ENCODE measurements at regions not wholly inside any gene's neighbourhood (a gene's known extent, or its start where the extent isn't known, plus 50 kb on each side); places are given as distances from the start of the nearest gene placed in this dataset.

GRCh38 chr4:37740546-37740945 lies 54.4 kb upstream of the RELL1 start:
- no peak for DNase-seq (ENCODE audit: low read depth, low spot score)

- no peak for DNase-seq (ENCODE audit: low read depth, low spot score)
Observed at GRCh38 chr4:37737466-37737865, 51.3 kb upstream of the RELL1 start.

Measured in iPS DF 19.7 (cell line).